Calu3 (cell line): ENCODE measurements at regions not wholly inside any gene's neighbourhood (a gene's known extent, or its start where the extent isn't known, plus 50 kb on each side); places are given as distances from the start of the nearest gene placed in this dataset.

Experiments
- BruUV-seq: library from RNA; stranded (reverse); fragments of 400-500 nt; replicated peaks from 2 replicates; lab custom pipeline; 2021; lab: Mats Ljungman, UMichigan
- CTCF ChIA-PET: fragments of 300-600 bp; sonication (Branson Sonifier 250); formaldehyde crosslinking; loops from one replicate; lab custom pipeline; 2022; ENCODE audit warnings: antibody characterized with exemption; lab: Charles Lee
- DNase-seq: peaks from one replicate; pipeline ENCODE4 v3.0.0; 2022
- H3K27ac Mint-ChIP-seq: one replicate; pipeline ENCODE4 v1.8.0; 2022; ENCODE audit warnings: mixed read lengths; ENCODE audit not compliant: unreplicated experiment
- H3K27me3 Mint-ChIP-seq: one replicate; pipeline ENCODE4 v1.8.0; 2022; ENCODE audit warnings: mixed read lengths; ENCODE audit not compliant: unreplicated experiment
- H3K36me3 Mint-ChIP-seq: one replicate; pipeline ENCODE4 v1.8.0; 2022; ENCODE audit warnings: mild to moderate bottlenecking, moderate library complexity, mixed read lengths; ENCODE audit not compliant: insufficient read depth, unreplicated experiment
- H3K4me1 Mint-ChIP-seq: one replicate; pipeline ENCODE4 v1.8.0; 2022; ENCODE audit warnings: mild to moderate bottlenecking, low read depth, mixed read lengths; ENCODE audit not compliant: unreplicated experiment
- H3K4me3 Mint-ChIP-seq: one replicate; pipeline ENCODE4 v1.8.0; 2022; ENCODE audit warnings: mild to moderate bottlenecking, low read depth, moderate library complexity, mixed read lengths; ENCODE audit not compliant: unreplicated experiment
- H3K9me3 Mint-ChIP-seq: one replicate; pipeline ENCODE4 v1.8.0; 2022; ENCODE audit warnings: low read depth, mixed read lengths; ENCODE audit not compliant: unreplicated experiment
- CTCF ChIP-seq: fragments of 200-600 bp; IDR thresholded peaks from one replicate; pipeline ENCODE4 v1.8.0; 2022; ENCODE audit warnings: antibody characterized with exemption; ENCODE audit not compliant: unreplicated experiment
- intact Hi-C: fragments of 100-400 bp; cut with micrococcal nuclease; formaldehyde crosslinking; loops from one replicate; pipeline ENCODE4 v1.10.0; 2022; ENCODE audit not compliant: unreplicated experiment

GRCh38 chr4:26086621-26087441 lies 172.8 kb downstream of the SMIM20 start:
- intact Hi-C loops: no loop called here
- Mint-ChIP-seq H3K27me3 (no peaks in the 10 kb centered on the region), H3K4me1 (peaks cover 36% of the 10 kb centered on the region), H3K27ac (no peak overlapping the region), H3K36me3 (no peaks in the 10 kb centered on the region), H3K9me3 (peaks cover 6% of the 10 kb centered on the region), H3K4me3 (no peak overlapping the region)
- no peak for TF ChIP-seq CTCF
- no peak for DNase-seq
- BruUV-seq: no TSS peak
- CTCF ChIA-PET: interaction anchor here (0.6 kb wide), 1 partner anchor 388 kb away, joined by 3 read pairs; no protein-coding TSS in a partner anchor

GRCh38 chr4:26088433-26088928 lies 174.5 kb downstream of the SMIM20 start:
- no peaks in the 10 kb centered on the region for H3K36me3 Mint-ChIP-seq
- CTCF ChIA-PET: interaction anchor here (0.9 kb wide), 1 partner anchor 38 kb away, joined by 3 read pairs; no protein-coding TSS in a partner anchor
- H3K4me1 Mint-ChIP-seq: peaks cover 30% of the 10 kb centered on the region
- H3K9me3 Mint-ChIP-seq: peaks cover 10% of the 10 kb centered on the region
- BruUV-seq: no TSS peak
- no peak overlapping the region for H3K4me3 Mint-ChIP-seq
- TF ChIP-seq CTCF: no peak
- intact Hi-C loops: no loop called here
- peaks cover 10% of the 10 kb centered on the region for H3K27me3 Mint-ChIP-seq
- DNase-seq: peak; percentile 11
- no peak overlapping the region for H3K27ac Mint-ChIP-seq

GRCh38 chr4:26093551-26093950 lies 179.5 kb downstream of the SMIM20 start:
- Mint-ChIP-seq H3K36me3 (no peaks in the 10 kb centered on the region), H3K4me1 (peaks cover 2% of the 10 kb centered on the region), H3K27ac (no peak overlapping the region), H3K4me3 (no peak overlapping the region), H3K9me3 (peaks cover 13% of the 10 kb centered on the region), H3K27me3 (peaks cover 12% of the 10 kb centered on the region)
- no peak for TF ChIP-seq CTCF
- CTCF ChIA-PET: no interaction called here
- intact Hi-C loops: no loop called here
- no peak for DNase-seq
- no TSS peak for BruUV-seq

- CTCF ChIA-PET: no interaction called here
- no peak overlapping the region for H3K27ac Mint-ChIP-seq
- H3K36me3 Mint-ChIP-seq: no peaks in the 10 kb centered on the region
- TF ChIP-seq CTCF: no peak
- no TSS peak for BruUV-seq
- H3K27me3 Mint-ChIP-seq: peaks cover 12% of the 10 kb centered on the region
- H3K4me3 Mint-ChIP-seq: no peak overlapping the region
- H3K4me1 Mint-ChIP-seq: no peaks in the 10 kb centered on the region
- intact Hi-C loops: no loop called here
- no peak for DNase-seq
- peaks cover 13% of the 10 kb centered on the region for H3K9me3 Mint-ChIP-seq
Observed at GRCh38 chr4:26094076-26094475, 180.1 kb downstream of the SMIM20 start.
